HG03439 (cell line): ENCODE measurements at regions not wholly inside any gene's neighbourhood (a gene's known extent, or its start where the extent isn't known, plus 50 kb on each side); places are given as distances from the start of the nearest gene placed in this dataset.

ENCODE experiments used
- ATAC-seq: cut with Tn5 transposase; IDR thresholded peaks from one replicate; pipeline ENCODE4 v1.9.1; 2021; ENCODE audit warnings: mild to moderate bottlenecking, moderate library complexity; ENCODE audit not compliant: unreplicated experiment

DNA sequence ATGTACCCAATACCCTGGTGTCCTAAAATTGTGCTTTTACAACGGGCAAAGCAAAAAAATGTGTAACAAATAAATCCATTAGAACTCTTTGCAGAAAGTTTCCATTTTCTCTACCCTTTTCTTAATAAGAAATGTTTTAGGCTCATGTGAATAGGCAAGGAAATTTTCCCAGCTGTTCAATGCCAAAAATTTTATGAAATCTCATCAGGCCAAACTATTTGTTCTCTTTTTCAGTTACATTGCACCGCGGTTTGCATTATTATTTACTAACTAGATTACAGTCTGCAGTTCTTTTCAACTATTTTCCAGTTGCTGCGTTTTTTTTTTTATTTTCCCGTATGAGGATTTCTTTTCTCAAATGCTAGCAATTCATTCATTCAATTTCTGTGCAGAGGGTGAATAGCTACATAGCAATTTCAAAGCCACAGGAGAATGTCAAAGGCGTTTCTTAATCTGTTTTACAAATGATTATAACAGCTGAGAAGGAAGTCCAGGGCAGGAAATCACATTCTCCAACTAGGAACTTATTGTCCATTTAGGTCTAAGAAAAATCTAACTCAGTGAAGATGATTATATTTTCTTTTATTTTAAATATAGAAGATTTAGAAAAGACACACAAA is 367.5 kb upstream of the MMADHC start:
- ATAC-seq: no peak

GRCh38 chr2:149953627-149954026 is 366.1 kb upstream of the MMADHC start:
- no peak for ATAC-seq

- ATAC-seq: no peak
These were observed 343.9 kb upstream of the MMADHC start for GRCh38 chr2:149931486-149931885.

GRCh38 chr2:149928011-149928410 is 340.4 kb upstream of the MMADHC start:
- no peak for ATAC-seq

GRCh38 chr2:149926149-149926548 is 338.6 kb upstream of the MMADHC start:
- no peak for ATAC-seq

DNA sequence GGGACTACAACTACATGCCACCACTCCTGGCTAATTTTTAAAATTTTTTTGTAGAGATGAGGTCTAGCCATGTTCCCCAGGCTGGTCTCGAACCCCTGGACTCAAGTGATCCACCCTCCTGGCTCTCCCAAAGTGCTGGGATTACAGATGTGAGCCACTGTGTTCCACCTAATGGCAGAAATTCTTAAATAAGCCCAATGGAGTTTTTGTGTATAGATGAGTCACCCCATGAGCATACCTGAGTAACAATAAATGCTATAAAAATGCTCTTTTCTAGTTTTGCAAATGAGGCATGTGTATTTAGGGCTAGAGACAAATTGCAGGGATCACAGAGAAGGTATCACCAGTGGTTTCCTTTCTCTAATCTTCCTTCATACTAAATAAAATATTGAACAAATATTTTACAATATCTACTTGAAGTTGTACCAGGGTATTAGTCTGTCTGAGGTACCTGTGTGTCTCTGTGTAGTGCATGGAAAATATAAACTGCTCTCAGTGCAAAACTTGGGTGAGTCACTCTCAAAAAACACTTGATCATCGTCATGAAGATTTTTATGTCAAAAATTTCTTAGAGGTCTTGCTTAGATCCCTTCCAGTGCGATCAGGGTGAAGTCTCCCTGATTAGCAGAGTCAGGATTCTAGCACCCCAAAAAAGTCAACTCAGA is 337.1 kb upstream of the MMADHC start:
- no peak for ATAC-seq

DNA sequence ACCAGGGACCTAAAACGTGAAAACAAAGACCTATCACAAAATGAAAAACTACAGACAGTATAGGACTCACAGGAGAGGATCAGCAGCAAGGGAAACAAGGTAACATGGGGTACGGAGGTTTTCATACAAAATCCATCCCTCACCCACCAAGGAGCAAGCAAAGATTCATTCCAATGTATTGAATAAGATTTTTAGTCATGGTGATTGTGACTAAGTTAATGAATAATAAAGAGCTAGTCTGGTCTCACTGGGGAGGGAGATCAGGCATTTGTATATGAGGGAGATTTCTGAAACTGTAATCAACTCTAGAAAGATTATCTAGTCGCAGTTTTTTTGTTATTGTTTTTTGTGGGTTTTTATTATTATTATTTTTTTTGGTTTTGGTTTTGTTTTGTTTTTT is 336.5 kb upstream of the MMADHC start:
- ATAC-seq: no peak

- ATAC-seq: no peak
These were observed 334.5 kb upstream of the MMADHC start for GRCh38 chr2:149921911-149922616.

DNA sequence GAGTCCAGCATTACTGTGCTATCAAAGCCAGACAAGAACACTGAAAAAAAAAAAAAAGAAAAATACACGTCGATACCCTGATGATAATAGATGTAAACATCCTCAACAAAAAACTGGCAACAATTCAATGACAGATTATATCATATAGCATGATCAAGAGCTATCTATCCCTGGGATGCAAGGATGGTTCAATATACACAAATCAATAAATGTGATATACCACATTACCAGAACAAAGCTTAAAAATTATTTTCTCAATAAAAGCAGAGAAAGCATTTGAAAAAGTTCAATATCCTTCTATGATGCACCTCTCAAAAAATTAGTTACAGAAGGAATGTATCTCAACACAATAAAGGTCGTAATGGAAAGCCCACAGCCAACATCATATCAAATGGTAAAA is 332.8 kb upstream of the MMADHC start:
- no peak for ATAC-seq

DNA sequence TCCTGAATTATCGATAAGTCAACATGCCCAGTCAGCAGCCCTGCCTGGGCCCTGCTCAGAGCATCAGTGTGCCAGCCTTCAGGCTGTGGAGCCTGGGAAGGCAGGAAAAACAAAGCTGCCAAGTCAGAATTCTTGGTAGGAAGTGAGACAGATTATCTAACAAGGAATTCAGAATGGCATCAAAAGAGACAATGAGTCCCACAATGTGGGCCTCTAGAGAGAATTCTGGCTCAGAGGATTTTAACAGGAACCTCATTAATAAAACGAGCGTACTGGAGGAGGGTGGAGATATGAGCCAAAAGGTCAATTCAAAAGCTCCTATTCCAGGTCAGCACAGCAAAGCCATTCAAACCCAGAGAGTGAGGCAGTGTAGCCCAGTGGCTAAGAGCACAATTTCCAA is 327.6 kb upstream of the MMADHC start:
- no peak for ATAC-seq

GRCh38 chr2:149908726-149909683 is 321.4 kb upstream of the MMADHC start:
- no peak for ATAC-seq

- ATAC-seq: no peak
These were observed 319.3 kb upstream of the MMADHC start for GRCh38 chr2:149906886-149907285.

GRCh38 chr2:149904352-149905175 is 317.0 kb upstream of the MMADHC start:
- ATAC-seq: no peak

DNA sequence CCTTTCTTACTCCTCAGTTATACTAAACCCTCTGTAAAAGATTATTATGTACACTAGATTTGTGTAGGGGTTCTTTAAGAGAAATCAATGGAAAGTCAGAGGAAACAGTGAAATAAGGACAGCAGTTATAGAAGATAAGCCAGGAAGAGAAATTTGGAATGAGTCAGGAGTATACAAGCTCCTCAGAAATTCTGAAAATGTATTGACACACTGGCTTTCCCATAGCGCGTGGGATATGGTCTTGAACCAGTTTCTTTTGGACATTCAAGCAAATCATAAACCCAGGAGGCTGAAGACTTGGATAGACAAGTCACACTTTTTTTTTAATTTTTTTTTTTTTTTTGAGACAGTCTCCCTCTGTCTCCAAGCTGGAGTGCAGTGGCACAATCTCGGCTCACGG is 316.1 kb upstream of the MMADHC start:
- no peak for ATAC-seq

GRCh38 chr2:149902081-149902480 is 314.5 kb upstream of the MMADHC start:
- no peak for ATAC-seq

- no peak for ATAC-seq
These were observed 313.8 kb upstream of the MMADHC start for GRCh38 chr2:149901231-149901859.

DNA sequence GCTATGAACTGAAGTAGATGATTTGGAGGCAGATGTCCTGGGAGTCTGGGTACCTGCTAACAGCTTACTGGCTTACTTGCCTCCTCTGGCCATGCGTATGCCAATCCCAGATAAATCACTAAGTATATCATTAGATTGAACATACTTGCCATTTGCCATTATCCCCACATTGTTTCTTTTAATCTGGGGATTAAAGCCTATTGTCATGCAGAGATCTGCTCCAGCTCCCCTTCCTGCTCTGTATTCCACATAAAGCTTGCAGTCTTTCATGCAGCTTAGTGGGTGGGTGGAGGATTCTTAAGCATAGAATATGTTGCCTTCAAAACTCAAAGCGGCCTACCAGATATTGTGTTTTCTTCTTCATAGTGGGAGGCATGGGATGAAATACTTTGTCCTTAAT is 311.8 kb upstream of the MMADHC start:
- no peak for ATAC-seq

GRCh38 chr2:149894760-149895159 is 307.2 kb upstream of the MMADHC start:
- no peak for ATAC-seq

- ATAC-seq: no peak
These were observed 306.7 kb upstream of the MMADHC start for GRCh38 chr2:149894226-149894625.

DNA sequence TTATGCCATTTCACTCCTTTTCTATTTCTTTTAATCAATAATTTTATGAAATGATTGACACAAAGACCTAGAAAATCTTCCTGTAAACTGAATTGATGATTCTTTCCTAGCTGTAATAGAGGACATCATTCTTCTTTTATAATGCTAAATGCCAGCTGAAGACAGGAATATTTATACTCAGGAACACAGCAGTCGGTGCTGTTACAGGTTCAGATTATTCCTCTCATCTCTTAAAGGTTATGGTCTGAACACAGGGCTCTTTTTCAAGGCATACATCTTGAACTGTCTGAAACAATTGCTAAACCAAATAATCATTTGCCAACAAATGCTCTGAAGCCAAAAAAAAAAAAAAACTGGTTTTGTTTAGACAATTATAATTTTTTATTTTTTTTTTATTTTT is 305.0 kb upstream of the MMADHC start:
- ATAC-seq: no peak
